SK-N-MC (cell line): ENCODE measurements at regions not wholly inside any gene's neighbourhood (a gene's known extent, or its start where the extent isn't known, plus 50 kb on each side); places are given as distances from the start of the nearest gene placed in this dataset.

Source experiments
- EZH2 ChIP-seq: fragments of 200-600 bp; sonication (generic); IDR thresholded peaks from one replicate; pipeline ENCODE4 v1.6.1; 2017; ENCODE audit warnings: antibody characterized with exemption
- FOXP2 ChIP-seq: optimal IDR thresholded peaks from 2 replicates; pipeline ENCODE3; 2011; ENCODE audit warnings: mild to moderate bottlenecking, moderate library complexity; ENCODE audit not compliant: insufficient read depth; ENCODE audit errors: extremely low read length, control extremely low read depth
- POLR2AphosphoS5 ChIP-seq: IDR thresholded peaks from 2 replicates; pipeline ENCODE4 v1.6.1; 2012; ENCODE audit warnings: mild to moderate bottlenecking, low read depth, low read length, borderline replicate concordance

DNA sequence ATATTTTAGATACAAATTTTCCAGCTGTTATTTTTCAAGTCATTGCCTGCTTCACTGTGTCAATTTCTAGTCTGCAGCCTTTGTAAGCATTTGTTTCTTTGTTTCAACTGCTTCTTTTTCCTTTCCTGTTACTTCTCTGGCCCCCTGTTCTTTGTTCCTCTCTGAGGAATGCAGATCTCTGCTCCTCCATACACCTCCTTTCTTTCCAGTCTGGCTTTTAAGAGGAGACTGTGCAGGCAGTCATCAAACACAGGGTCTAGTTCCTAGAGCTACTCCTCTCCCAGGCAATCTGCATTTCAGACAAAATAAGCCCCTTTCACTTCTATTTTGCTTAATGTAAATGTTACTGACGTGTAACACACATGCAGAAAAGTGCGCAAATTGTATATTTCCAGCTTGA, 502.9 kb downstream of the PDCD6IP start:
- TF ChIP-seq POLR2AphosphoS5 (no peak), FOXP2 (no peak), EZH2 (no peak)
